ENCODE measurements at regions not wholly inside any gene's neighbourhood (a gene's known extent, or its start where the extent isn't known, plus 50 kb on each side); places are given as distances from the start of the nearest gene placed in this dataset.
"Not testable (repeated sequence)": the region's sequence is repeated elsewhere in the genome, so short reads cannot be mapped to it uniquely, and the experiment has no call there.

GRCh38 chr3:82707035-82707434, 945.6 kb upstream of the GBE1 start:
- no peak for TF ChIP-seq ZNF274 (IDR thresholded peaks at IDR 0.05; ENCODE audit: low read depth, low read length)
- H3K4me3 ChIP-seq (ENCODE audit: low read length): no peak overlapping the region

- no peak for TF ChIP-seq ZNF274 (IDR thresholded peaks at IDR 0.05; ENCODE audit: low read depth, low read length)
- H3K4me3 ChIP-seq (ENCODE audit: low read length): no peak overlapping the region
Measured at GRCh38 chr3:82685761-82686160, 924.3 kb upstream of the GBE1 start.

GRCh38 chr3:82676356-82677026, 915.0 kb upstream of the GBE1 start:
- no peak overlapping the region for H3K4me3 ChIP-seq (ENCODE audit: low read length)
- TF ChIP-seq ZNF274 (IDR thresholded peaks at IDR 0.05; ENCODE audit: low read depth, low read length): no peak

GRCh38 chr3:82672966-82673365, 911.5 kb upstream of the GBE1 start:
- TF ChIP-seq ZNF274 (IDR thresholded peaks at IDR 0.05; ENCODE audit: low read depth, low read length): no peak
- H3K4me3 ChIP-seq (ENCODE audit: low read length): no peak overlapping the region

GRCh38 chr3:82671466-82671865, 910.0 kb upstream of the GBE1 start:
- TF ChIP-seq ZNF274 (IDR thresholded peaks at IDR 0.05; ENCODE audit: low read depth, low read length): no peak
- H3K4me3 ChIP-seq (ENCODE audit: low read length): no peak overlapping the region

GRCh38 chr3:82654708-82655107, 893.3 kb upstream of the GBE1 start:
- no peak for TF ChIP-seq ZNF274 (IDR thresholded peaks at IDR 0.05; ENCODE audit: low read depth, low read length)

GRCh38 chr3:82643948-82644347, 882.5 kb upstream of the GBE1 start:
- no peak for TF ChIP-seq ZNF274 (IDR thresholded peaks at IDR 0.05; ENCODE audit: low read depth, low read length)
- no peak overlapping the region for H3K4me3 ChIP-seq (ENCODE audit: low read length)

More at GRCh38 chr3:82654708-82655107, 893.3 kb upstream of the GBE1 start:
- no peak overlapping the region for H3K4me3 ChIP-seq (ENCODE audit: low read length)

GRCh38 chr3:82641701-82642100, 880.3 kb upstream of the GBE1 start:
- TF ChIP-seq ZNF274 (IDR thresholded peaks at IDR 0.05; ENCODE audit: low read depth, low read length): no peak
- H3K4me3 ChIP-seq (ENCODE audit: low read length): no peak overlapping the region

GRCh38 chr3:82640254-82640653, 878.8 kb upstream of the GBE1 start:
- no peak for TF ChIP-seq ZNF274 (IDR thresholded peaks at IDR 0.05; ENCODE audit: low read depth, low read length)
- H3K4me3 ChIP-seq (ENCODE audit: low read length): no peak overlapping the region

- no peak for TF ChIP-seq ZNF274 (IDR thresholded peaks at IDR 0.05; ENCODE audit: low read depth, low read length)
- no peak overlapping the region for H3K4me3 ChIP-seq (ENCODE audit: low read length)
Measured at GRCh38 chr3:82637574-82637973, 876.1 kb upstream of the GBE1 start.

- TF ChIP-seq ZNF274 (IDR thresholded peaks at IDR 0.05; ENCODE audit: low read depth, low read length): no peak
- H3K4me3 ChIP-seq (ENCODE audit: low read length): no peak overlapping the region
Measured at GRCh38 chr3:82636177-82636576, 874.7 kb upstream of the GBE1 start.

GRCh38 chr3:82633319-82633718, 871.9 kb upstream of the GBE1 start:
- no peak for TF ChIP-seq ZNF274 (IDR thresholded peaks at IDR 0.05; ENCODE audit: low read depth, low read length)
- H3K4me3 ChIP-seq (ENCODE audit: low read length): no peak overlapping the region

GRCh38 chr3:82629937-82630336, 868.5 kb upstream of the GBE1 start:
- no peak for TF ChIP-seq ZNF274 (IDR thresholded peaks at IDR 0.05; ENCODE audit: low read depth, low read length)
- H3K4me3 ChIP-seq (ENCODE audit: low read length): no peak overlapping the region

GRCh38 chr3:82628385-82629014, 867.1 kb upstream of the GBE1 start:
- no peak for TF ChIP-seq ZNF274 (IDR thresholded peaks at IDR 0.05; ENCODE audit: low read depth, low read length)
- no peak overlapping the region for H3K4me3 ChIP-seq (ENCODE audit: low read length)

- H3K4me3 ChIP-seq (ENCODE audit: low read length): no peak overlapping the region
- no peak for TF ChIP-seq ZNF274 (IDR thresholded peaks at IDR 0.05; ENCODE audit: low read depth, low read length)
Measured at GRCh38 chr3:82627733-82628132, 866.3 kb upstream of the GBE1 start.

- H3K4me3 ChIP-seq (ENCODE audit: low read length): not testable (repeated sequence)
Measured at GRCh38 chr3:82620744-82621143, 859.3 kb upstream of the GBE1 start.
